Glutamatergic neuron (in vitro differentiated cells): ENCODE measurements at regions not wholly inside any gene's neighbourhood (a gene's known extent, or its start where the extent isn't known, plus 50 kb on each side); places are given as distances from the start of the nearest gene placed in this dataset.

Experiments used
- DNase-seq: peaks from one replicate; pipeline ENCODE4 v3.0.0; 2022
- H3K27ac Mint-ChIP-seq: one replicate; pipeline ENCODE4 v1.8.0; 2020; ENCODE audit warnings: mild to moderate bottlenecking, mixed read lengths, inconsistent platforms; ENCODE audit not compliant: unreplicated experiment
- H3K27me3 Mint-ChIP-seq: one replicate; pipeline ENCODE4 v1.8.0; 2020; ENCODE audit warnings: mild to moderate bottlenecking, moderate library complexity, mixed read lengths, inconsistent platforms; ENCODE audit not compliant: unreplicated experiment
- H3K36me3 Mint-ChIP-seq: one replicate; pipeline ENCODE4 v1.8.0; 2020; ENCODE audit warnings: mild to moderate bottlenecking, mixed read lengths, inconsistent platforms; ENCODE audit not compliant: unreplicated experiment
- H3K4me1 Mint-ChIP-seq: one replicate; pipeline ENCODE4 v1.8.0; 2020; ENCODE audit warnings: mild to moderate bottlenecking, low read depth, mixed read lengths, inconsistent platforms; ENCODE audit not compliant: unreplicated experiment
- H3K4me3 Mint-ChIP-seq: one replicate; pipeline ENCODE4 v1.8.0; 2020; ENCODE audit warnings: mild to moderate bottlenecking, mixed read lengths, inconsistent platforms; ENCODE audit not compliant: unreplicated experiment
- H3K9me3 Mint-ChIP-seq: one replicate; pipeline ENCODE4 v1.8.0; 2020; ENCODE audit warnings: mild to moderate bottlenecking, moderate library complexity, mixed read lengths, inconsistent platforms; ENCODE audit not compliant: unreplicated experiment
- TF ChIP-seq, protein P1 (sequence below): fragments of 200-600 bp; sonication (generic); IDR thresholded peaks from one replicate; pipeline ENCODE4 v1.5.0; 2021; ENCODE audit not compliant: partially characterized antibody, unreplicated experiment

GRCh38 chr11:104361975-104362374, 198.0 kb upstream of the PDGFD start:
- Mint-ChIP-seq H3K9me3 (no peaks in the 10 kb centered on the region), H3K36me3 (no peaks in the 10 kb centered on the region), H3K27ac (no peak overlapping the region), H3K27me3 (no peaks in the 10 kb centered on the region), H3K4me3 (no peak overlapping the region), H3K4me1 (no peaks in the 10 kb centered on the region)
- TF ChIP-seq, protein P1, sequence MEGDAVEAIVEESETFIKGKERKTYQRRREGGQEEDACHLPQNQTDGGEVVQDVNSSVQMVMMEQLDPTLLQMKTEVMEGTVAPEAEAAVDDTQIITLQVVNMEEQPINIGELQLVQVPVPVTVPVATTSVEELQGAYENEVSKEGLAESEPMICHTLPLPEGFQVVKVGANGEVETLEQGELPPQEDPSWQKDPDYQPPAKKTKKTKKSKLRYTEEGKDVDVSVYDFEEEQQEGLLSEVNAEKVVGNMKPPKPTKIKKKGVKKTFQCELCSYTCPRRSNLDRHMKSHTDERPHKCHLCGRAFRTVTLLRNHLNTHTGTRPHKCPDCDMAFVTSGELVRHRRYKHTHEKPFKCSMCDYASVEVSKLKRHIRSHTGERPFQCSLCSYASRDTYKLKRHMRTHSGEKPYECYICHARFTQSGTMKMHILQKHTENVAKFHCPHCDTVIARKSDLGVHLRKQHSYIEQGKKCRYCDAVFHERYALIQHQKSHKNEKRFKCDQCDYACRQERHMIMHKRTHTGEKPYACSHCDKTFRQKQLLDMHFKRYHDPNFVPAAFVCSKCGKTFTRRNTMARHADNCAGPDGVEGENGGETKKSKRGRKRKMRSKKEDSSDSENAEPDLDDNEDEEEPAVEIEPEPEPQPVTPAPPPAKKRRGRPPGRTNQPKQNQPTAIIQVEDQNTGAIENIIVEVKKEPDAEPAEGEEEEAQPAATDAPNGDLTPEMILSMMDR: no peak
- DNase-seq: no peak

DNA sequence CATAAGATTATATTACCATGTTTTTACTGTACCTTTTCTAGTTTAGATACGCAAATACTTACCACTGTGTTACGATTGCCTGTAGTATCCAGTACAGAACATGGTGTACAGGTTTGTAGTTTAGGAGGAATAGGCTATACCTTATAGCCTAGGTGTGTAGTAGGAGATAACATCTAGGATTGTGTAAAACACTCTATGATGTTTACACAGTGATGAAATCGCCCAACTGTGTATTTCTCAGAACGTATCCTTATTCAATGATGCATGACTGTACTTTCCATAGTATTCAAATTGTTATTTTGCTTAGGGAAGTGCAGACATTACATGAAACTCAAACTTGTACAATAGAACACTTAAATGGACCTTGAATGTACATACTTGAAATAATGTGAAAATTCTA, 188.1 kb upstream of the PDGFD start:
- Mint-ChIP-seq H3K9me3 (peaks cover 5% of the 10 kb centered on the region), H3K4me1 (no peaks in the 10 kb centered on the region), H3K27me3 (no peaks in the 10 kb centered on the region), H3K4me3 (no peak overlapping the region), H3K27ac (no peak overlapping the region), H3K36me3 (peaks cover 6% of the 10 kb centered on the region)
- no peak for DNase-seq
- TF ChIP-seq, protein P1: no peak

- Mint-ChIP-seq H3K36me3 (no peaks in the 10 kb centered on the region), H3K27me3 (no peaks in the 10 kb centered on the region), H3K9me3 (no peaks in the 10 kb centered on the region), H3K4me1 (no peaks in the 10 kb centered on the region), H3K27ac (no peak overlapping the region), H3K4me3 (no peak overlapping the region)
- no peak for DNase-seq
- TF ChIP-seq, protein P1: peak; percentile 84
Observed at GRCh38 chr11:104343578-104343977, 179.6 kb upstream of the PDGFD start.

- Mint-ChIP-seq H3K36me3 (no peaks in the 10 kb centered on the region), H3K27ac (no peak overlapping the region), H3K4me3 (no peak overlapping the region), H3K4me1 (no peaks in the 10 kb centered on the region), H3K9me3 (no peaks in the 10 kb centered on the region), H3K27me3 (no peaks in the 10 kb centered on the region)
- TF ChIP-seq, protein P1: no peak
- no peak for DNase-seq
Observed at GRCh38 chr11:104340590-104340989, 176.6 kb upstream of the PDGFD start.

DNA sequence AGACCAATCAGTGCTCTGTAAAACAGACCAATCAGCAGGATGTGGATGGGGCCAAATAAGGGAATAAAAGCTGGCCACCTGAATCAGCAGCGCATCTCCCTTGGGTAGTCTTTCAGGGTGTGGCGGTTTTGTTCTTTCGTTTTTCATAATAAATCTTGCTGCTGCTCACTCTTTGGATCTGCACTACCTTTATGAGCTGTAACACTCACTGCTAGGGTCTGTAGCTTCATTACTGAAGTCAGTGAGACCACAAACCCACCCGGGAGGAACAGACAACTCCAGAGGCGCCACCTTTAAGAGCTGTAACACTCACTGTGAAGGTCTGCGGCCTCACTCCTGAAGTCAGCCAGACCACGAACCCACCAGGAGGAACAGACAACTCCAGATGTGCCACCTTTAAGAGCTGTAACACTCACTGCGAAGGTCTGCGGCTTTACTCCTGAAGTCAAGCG, 175.5 kb upstream of the PDGFD start:
- Mint-ChIP-seq H3K27me3 (no peaks in the 10 kb centered on the region), H3K9me3 (no peaks in the 10 kb centered on the region), H3K4me3 (no peak overlapping the region), H3K27ac (no peak overlapping the region), H3K36me3 (no peaks in the 10 kb centered on the region), H3K4me1 (no peaks in the 10 kb centered on the region)
- TF ChIP-seq, protein P1: no peak
- DNase-seq: no peak
